CD14-positive monocyte (primary cell): ENCODE measurements at regions not wholly inside any gene's neighbourhood (a gene's known extent, or its start where the extent isn't known, plus 50 kb on each side); places are given as distances from the start of the nearest gene placed in this dataset.

Experiments used
- DNase-seq, 3 donors: peaks; one replicate each; pipeline ENCODE4 v3.0.0-alpha.2; 2011 to 2022
- H2AFZ ChIP-seq: 2 replicates; pipeline ENCODE4 v1.6.0; 2012; ENCODE audit warnings: mild to moderate bottlenecking, low read depth, low read length, inconsistent platforms; ENCODE audit not compliant: insufficient read depth, poor library complexity, severe bottlenecking
- H3K27ac ChIP-seq, 2 donors: 1 replicate in 1 of 2; 2 replicates in 1 of 2; pipeline ENCODE4 v1.5.1; 2012 to 2013; ENCODE audit warnings: low read length in 2 of 2, control low read depth in 1 of 2, inconsistent platforms in 1 of 2, low read depth in 1 of 2, mild to moderate bottlenecking in 1 of 2
- H3K27me3 ChIP-seq, 2 donors: one replicate each; pipeline versions ENCODE4 v1.6.0 to v1.6.1; 2011 to 2013; ENCODE audit warnings: low read length in 2 of 2; ENCODE audit not compliant: control insufficient read depth in 2 of 2, insufficient read depth in 2 of 2
- H3K36me3 ChIP-seq, 2 donors: replicated peaks in 1 of 2; 1 replicate in 1 of 2; 2 replicates in 1 of 2; pipeline versions ENCODE4 v1.5.1 to v1.6.1; 2012 to 2013; ENCODE audit warnings: low read length in 2 of 2, control low read depth in 1 of 2, inconsistent platforms in 1 of 2, mild to moderate bottlenecking in 1 of 2; ENCODE audit not compliant: insufficient read depth in 2 of 2, control insufficient read depth in 1 of 2
- H3K4me1 ChIP-seq, 2 donors: 1 replicate in 1 of 2; 2 replicates in 1 of 2; pipeline versions ENCODE4 v1.5.1 to v1.6.1; 2012 to 2013; ENCODE audit warnings: low read length in 2 of 2, control low read depth in 1 of 2, inconsistent platforms in 1 of 2, mild to moderate bottlenecking in 1 of 2, moderate library complexity in 1 of 2; ENCODE audit not compliant: insufficient read depth in 2 of 2, control insufficient read depth in 1 of 2
- H3K4me2 ChIP-seq: replicated peaks from 2 replicates; pipeline ENCODE3; 2012; ENCODE audit warnings: low read length, moderate library complexity, mild to moderate bottlenecking; ENCODE audit not compliant: poor library complexity, severe bottlenecking; ENCODE audit errors: extremely low read depth
- H3K4me3 ChIP-seq, 3 experiments: fragments of 200-600 bp in 1 of 3; sonication (generic) in 1 of 3; replicated peaks in 1 of 3; 1 replicate in 2 of 3; 2 replicates in 1 of 3; pipeline ENCODE4 v1.5.1; 2011 to 2013; ENCODE audit warnings: low read length in 3 of 3, mild to moderate bottlenecking in 3 of 3, control low read depth in 2 of 3, low read depth in 2 of 3, inconsistent platforms in 1 of 3, moderate library complexity in 1 of 3
- H3K79me2 ChIP-seq: 2 replicates; pipeline ENCODE4 v1.6.0; 2012; ENCODE audit warnings: mild to moderate bottlenecking, control low read depth, inconsistent platforms, low read length, moderate library complexity; ENCODE audit not compliant: insufficient read depth
- H3K9ac ChIP-seq: 2 replicates; pipeline ENCODE4 v1.6.0; 2017; ENCODE audit warnings: low read length, mild to moderate bottlenecking; ENCODE audit not compliant: insufficient read depth, poor library complexity, severe bottlenecking
- H3K9me3 ChIP-seq, 2 donors: replicated peaks in 1 of 2; 1 replicate in 1 of 2; 2 replicates in 1 of 2; pipeline versions ENCODE4 v1.5.1 to v1.6.1; 2012 to 2013; ENCODE audit warnings: low read length in 2 of 2, control low read depth in 1 of 2; ENCODE audit not compliant: control insufficient read depth in 1 of 2, insufficient read depth in 1 of 2
- H4K20me1 ChIP-seq: 2 replicates; pipeline ENCODE4 v1.6.0; 2012; ENCODE audit warnings: mild to moderate bottlenecking, low read length, control low read depth, moderate library complexity; ENCODE audit not compliant: insufficient read depth
- H3K27ac Mint-ChIP-seq, 7 donors: one replicate each; pipeline ENCODE4 v1.8.0; 2020; ENCODE audit warnings: mild to moderate bottlenecking in 7 of 7, mixed read lengths in 7 of 7, moderate library complexity in 6 of 7, inconsistent platforms in 2 of 7
- H3K27me3 Mint-ChIP-seq, 3 donors: one replicate each; pipeline ENCODE4 v1.8.0; 2021 to 2022; ENCODE audit warnings: low read depth in 3 of 3, mild to moderate bottlenecking in 3 of 3, mixed read lengths in 3 of 3, moderate library complexity in 3 of 3, inconsistent platforms in 1 of 3
- H3K36me3 Mint-ChIP-seq, 2 donors: one replicate each; pipeline ENCODE4 v1.8.0; 2020; ENCODE audit warnings: mixed read lengths in 2 of 2, inconsistent platforms in 1 of 2, mild to moderate bottlenecking in 1 of 2
- H3K4me1 Mint-ChIP-seq: one replicate; pipeline ENCODE4 v1.8.0; 2020; ENCODE audit warnings: mild to moderate bottlenecking, mixed read lengths
- H3K4me3 Mint-ChIP-seq, 2 donors: one replicate each; pipeline ENCODE4 v1.8.0; 2020; ENCODE audit warnings: mild to moderate bottlenecking in 2 of 2, mixed read lengths in 2 of 2, moderate library complexity in 1 of 2
- H3K9me3 Mint-ChIP-seq, 7 donors: one replicate each; pipeline ENCODE4 v1.8.0; 2020 to 2022; ENCODE audit warnings: mixed read lengths in 7 of 7, mild to moderate bottlenecking in 6 of 7, moderate library complexity in 6 of 7, inconsistent platforms in 2 of 7
- CTCF ChIP-seq: fragments of 200-600 bp; IDR thresholded peaks from one replicate; pipeline ENCODE4 v1.8.0; 2022; ENCODE audit warnings: antibody characterized with exemption, mild to moderate bottlenecking
- WGBS: methylation state at CpG from one replicate; pipeline ENCODE4 v1.1.5; 2013; ENCODE audit warnings: missing lambda C conversion rate; ENCODE audit not compliant: insufficient coverage; 5-methylcytosine and 5-hydroxymethylcytosine counted together
- intact Hi-C, 2 donors: fragments of 100-400 bp; cut with micrococcal nuclease; formaldehyde crosslinking; loops; one replicate each; pipeline versions ENCODE4 v1.15.0 to v1.15.1; 2023

- no peak overlapping the region for H3K4me3 ChIP-seq
- 93% methylated on average over 2 of the region's 2 CpGs for WGBS
- no peak for TF ChIP-seq CTCF
Measured at GRCh38 chr4:60019180-60019579, 1180.9 kb upstream of the ADGRL3 start.

GRCh38 chr4:60019946-60020345, 1180.2 kb upstream of the ADGRL3 start:
- no peak for TF ChIP-seq CTCF

More at GRCh38 chr4:60019180-60019579, 1180.9 kb upstream of the ADGRL3 start:
- Histone ChIP-seq H3K36me3 (no peaks in the 10 kb centered on the region), H3K4me1 (no peaks in the 10 kb centered on the region), H2AFZ (no peak overlapping the region), H3K27me3 (no peaks in the 10 kb centered on the region), H4K20me1 (no peaks in the 10 kb centered on the region), H3K4me2 (no peak overlapping the region), H3K9me3 (no peaks in the 10 kb centered on the region), H3K9ac (no peak overlapping the region), H3K27ac (no peak overlapping the region), H3K79me2 (no peaks in the 10 kb centered on the region)
- Mint-ChIP-seq H3K27me3 (peaks cover 0 to 1% (median 0%) of the 10 kb centered on the region in 3 donors), H3K9me3 (peaks cover 0 to 4% (median 0%) of the 10 kb centered on the region in 7 donors), H3K4me3 (no peak overlapping the region), H3K36me3 (no peaks in the 10 kb centered on the region), H3K4me1 (no peaks in the 10 kb centered on the region), H3K27ac (no peak overlapping the region)
- no peak for DNase-seq
- intact Hi-C loops = no loop called here

More at GRCh38 chr4:60019946-60020345, 1180.2 kb upstream of the ADGRL3 start:
- intact Hi-C loops = no loop called here
- Histone ChIP-seq H3K79me2 (no peaks in the 10 kb centered on the region), H4K20me1 (no peaks in the 10 kb centered on the region), H3K27ac (no peak overlapping the region), H3K4me2 (no peak overlapping the region), H3K9ac (no peak overlapping the region), H2AFZ (no peak overlapping the region), H3K4me3 (no peak overlapping the region), H3K9me3 (peaks cover 0 to 3% of the 10 kb centered on the region in 2 donors), H3K36me3 (no peaks in the 10 kb centered on the region), H3K27me3 (no peaks in the 10 kb centered on the region), H3K4me1 (no peaks in the 10 kb centered on the region)
- H3K36me3 Mint-ChIP-seq = no peaks in the 10 kb centered on the region
- WGBS = no CpG with 5 or more reads among the region's 1 CpG
- DNase-seq = no peak
- no peak overlapping the region for H3K4me3 Mint-ChIP-seq
- H3K27ac Mint-ChIP-seq = no peak overlapping the region
- H3K9me3 Mint-ChIP-seq = peaks cover 0 to 4% (median under 1%) of the 10 kb centered on the region in 7 donors
- peaks cover 0 to 1% (median 0%) of the 10 kb centered on the region in 3 donors for H3K27me3 Mint-ChIP-seq
- no peaks in the 10 kb centered on the region for H3K4me1 Mint-ChIP-seq
